ENCODE measurements at regions not wholly inside any gene's neighbourhood (a gene's known extent, or its start where the extent isn't known, plus 50 kb on each side); places are given as distances from the start of the nearest gene placed in this dataset.

- no peak for DNase-seq (ENCODE audit: low spot score)
These were observed 139.0 kb upstream of the GAS1 start for GRCh38 chr9:87086221-87086818.

- no peak for DNase-seq (ENCODE audit: low spot score)
These were observed 139.9 kb upstream of the GAS1 start for GRCh38 chr9:87087197-87087596.

- no peak for DNase-seq (ENCODE audit: low spot score)
These were observed 140.9 kb upstream of the GAS1 start for GRCh38 chr9:87088192-87088591.

GRCh38 chr9:87088621-87089365, 141.5 kb upstream of the GAS1 start:
- DNase-seq (ENCODE audit: low spot score) = no peak

GRCh38 chr9:87089506-87089905, 142.2 kb upstream of the GAS1 start:
- no peak for DNase-seq (ENCODE audit: low spot score)

GRCh38 chr9:87089929-87090328, 142.6 kb upstream of the GAS1 start:
- DNase-seq (ENCODE audit: low spot score) = no peak

GRCh38 chr9:87093777-87094176, 146.5 kb upstream of the GAS1 start:
- DNase-seq (ENCODE audit: low spot score) = no peak

GRCh38 chr9:87095951-87096350, 148.6 kb upstream of the GAS1 start:
- no peak for DNase-seq (ENCODE audit: low spot score)

- no peak for DNase-seq (ENCODE audit: low spot score)
These were observed 149.2 kb upstream of the GAS1 start for GRCh38 chr9:87096506-87096905.

GRCh38 chr9:87097238-87097637, 149.9 kb upstream of the GAS1 start:
- no peak for DNase-seq (ENCODE audit: low spot score)

- no peak for DNase-seq (ENCODE audit: low spot score)
These were observed 152.1 kb upstream of the GAS1 start for GRCh38 chr9:87099407-87099806.

- DNase-seq (ENCODE audit: low spot score) = no peak
These were observed 152.7 kb upstream of the GAS1 start for GRCh38 chr9:87100001-87100400.

GRCh38 chr9:87102126-87102525, 154.8 kb upstream of the GAS1 start:
- DNase-seq (ENCODE audit: low spot score) = no peak

GRCh38 chr9:87107072-87107471, 159.8 kb upstream of the GAS1 start:
- DNase-seq (ENCODE audit: low spot score) = no peak

- no peak for DNase-seq (ENCODE audit: low spot score)
These were observed 161.4 kb upstream of the GAS1 start for GRCh38 chr9:87108661-87109060.

- no peak for DNase-seq (ENCODE audit: low spot score)
These were observed 161.9 kb upstream of the GAS1 start for GRCh38 chr9:87109231-87109631.

- DNase-seq (ENCODE audit: low spot score) = no peak
These were observed 162.5 kb upstream of the GAS1 start for GRCh38 chr9:87109851-87110250.

GRCh38 chr9:87111010-87111409, 163.7 kb upstream of the GAS1 start:
- no peak for DNase-seq (ENCODE audit: low spot score)

- no peak for DNase-seq (ENCODE audit: low spot score)
These were observed 165.3 kb upstream of the GAS1 start for GRCh38 chr9:87112656-87113055.

GRCh38 chr9:87113874-87114273, 166.6 kb upstream of the GAS1 start:
- no peak for DNase-seq (ENCODE audit: low spot score)

- no peak for DNase-seq (ENCODE audit: low spot score)
These were observed 168.5 kb upstream of the GAS1 start for GRCh38 chr9:87115785-87116184.

GRCh38 chr9:87116492-87116891, 169.2 kb upstream of the GAS1 start:
- DNase-seq (ENCODE audit: low spot score) = no peak

- no peak for DNase-seq (ENCODE audit: low spot score)
These were observed 171.3 kb upstream of the GAS1 start for GRCh38 chr9:87118594-87118993.

- no peak for DNase-seq (ENCODE audit: low spot score)
These were observed 172.1 kb upstream of the GAS1 start for GRCh38 chr9:87119328-87119881.
